T1000 (cell line): ENCODE measurements at regions not wholly inside any gene's neighbourhood (a gene's known extent, or its start where the extent isn't known, plus 50 kb on each side); places are given as distances from the start of the nearest gene placed in this dataset.
"Not testable (repeated sequence)": the region's sequence is repeated elsewhere in the genome, so short reads cannot be mapped to it uniquely, and the experiment has no call there.

Source experiments
- DNase-seq: peaks from one replicate; lab custom pipeline; 2025; ENCODE audit warnings: mixed read lengths; lab: John Stamatoyannopoulos, UW

DNA sequence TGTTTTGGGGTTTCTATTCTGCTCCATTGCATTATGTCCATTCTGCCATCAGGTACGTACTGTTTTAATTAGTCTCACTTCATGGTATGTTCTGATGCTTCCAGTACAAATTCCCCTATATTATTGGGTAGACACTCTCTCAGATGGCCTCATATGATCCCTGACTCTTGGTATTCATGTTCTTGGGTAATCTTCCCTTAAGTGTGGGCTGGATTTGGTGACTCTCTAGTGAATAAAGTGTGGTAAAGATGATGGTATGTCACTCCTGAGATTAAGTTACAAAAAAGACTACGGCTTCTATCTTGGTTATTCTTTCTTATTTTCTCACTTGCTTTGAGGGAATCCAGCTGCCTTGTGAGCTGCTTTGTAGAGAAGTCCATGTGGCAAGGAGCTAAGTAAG is 89.6 kb upstream of the TBC1D5 start:
- no peak for DNase-seq

DNA sequence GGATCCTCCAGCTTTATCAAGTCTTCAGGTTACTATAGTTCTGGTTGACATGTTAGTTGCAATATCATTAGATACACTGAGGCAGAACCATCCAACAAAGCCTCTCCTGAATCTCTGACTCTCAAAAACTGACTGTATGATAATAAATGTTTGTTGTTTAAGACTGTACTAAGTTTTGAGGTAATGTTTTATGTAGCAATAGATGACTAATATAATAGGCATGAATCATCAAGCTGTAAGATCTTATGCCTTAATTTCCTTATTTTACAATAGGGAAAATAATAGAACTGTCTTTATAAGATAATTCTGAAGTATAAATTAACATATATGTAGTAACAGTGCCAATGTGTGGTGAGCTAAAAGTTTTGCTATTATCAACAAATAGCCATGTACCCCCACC is 88.9 kb upstream of the TBC1D5 start:
- no peak for DNase-seq

DNA sequence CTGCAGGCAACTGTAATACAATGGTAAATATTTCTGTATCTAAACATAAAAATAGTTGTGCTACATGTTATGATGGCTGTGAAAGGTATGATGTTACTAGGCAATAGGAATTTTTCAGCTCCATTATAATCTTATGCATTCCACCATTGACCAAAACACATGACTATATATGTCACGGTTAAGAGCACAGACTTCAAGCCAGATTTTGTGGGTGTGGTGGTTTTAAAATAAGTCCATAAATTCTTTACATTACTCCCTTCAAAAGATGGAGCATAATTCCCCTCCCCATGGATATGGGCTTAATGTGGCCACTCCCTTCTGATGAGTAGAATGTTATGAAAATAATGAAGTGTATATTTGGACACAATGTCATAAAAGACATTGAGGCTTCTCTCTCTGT is 88.4 kb upstream of the TBC1D5 start:
- DNase-seq: no peak

DNA sequence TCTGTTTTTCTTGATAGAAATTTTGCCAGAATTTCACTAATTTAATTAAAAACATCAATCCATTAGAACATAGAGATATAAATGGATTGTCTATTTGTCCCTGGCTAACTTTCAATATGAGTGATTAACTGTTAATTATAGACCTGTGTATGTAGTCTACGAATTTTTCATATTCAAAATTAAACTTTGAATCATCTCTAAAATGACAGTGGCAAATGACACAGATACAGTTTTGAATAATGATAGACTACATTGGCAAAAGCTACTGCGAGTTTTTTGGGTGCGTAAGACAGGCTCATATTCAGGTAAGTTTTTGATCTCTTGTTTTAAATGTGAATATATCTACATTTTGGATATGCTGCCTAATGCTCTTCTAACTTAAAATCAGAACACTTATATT is 86.0 kb upstream of the TBC1D5 start:
- no peak for DNase-seq

DNA sequence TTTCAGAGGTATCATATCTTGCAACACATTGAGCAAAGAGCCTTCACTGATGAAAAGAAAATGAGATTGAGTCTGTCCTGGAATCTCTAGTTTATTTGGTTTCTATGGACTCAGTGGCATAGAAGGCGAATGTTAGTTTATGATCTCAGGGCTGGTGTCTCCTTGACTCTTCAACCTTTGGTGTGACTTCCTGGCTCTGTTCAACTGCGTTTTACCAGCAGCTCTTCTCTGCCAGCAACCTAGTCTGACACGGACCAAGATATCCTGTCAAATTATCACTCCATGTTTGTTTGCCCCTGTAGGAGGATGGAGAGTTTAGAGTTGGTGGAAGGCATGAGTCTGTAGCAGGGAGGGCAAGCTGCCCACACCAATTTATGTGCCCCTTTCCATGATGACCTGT is 82.9 kb upstream of the TBC1D5 start:
- DNase-seq: no peak

DNA sequence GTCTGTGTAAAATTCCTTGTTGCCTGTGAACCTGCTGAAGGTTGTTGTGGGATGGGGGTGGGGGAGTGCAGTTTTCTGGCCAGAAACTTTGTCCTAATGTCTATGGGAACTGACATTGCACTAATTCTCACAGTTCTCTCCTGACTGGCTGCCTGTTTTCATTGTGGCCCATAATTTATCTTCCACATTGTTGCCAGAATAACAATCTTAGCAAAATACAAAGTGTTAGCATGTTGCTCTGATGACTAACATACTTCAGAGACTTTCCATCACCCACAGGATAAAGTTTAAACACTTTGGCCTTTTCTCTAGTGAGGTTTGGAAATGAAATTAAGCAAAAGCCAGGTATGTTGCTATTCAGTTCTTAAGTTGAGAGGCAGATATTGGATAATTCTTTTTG is 81.4 kb upstream of the TBC1D5 start:
- no peak for DNase-seq

DNA sequence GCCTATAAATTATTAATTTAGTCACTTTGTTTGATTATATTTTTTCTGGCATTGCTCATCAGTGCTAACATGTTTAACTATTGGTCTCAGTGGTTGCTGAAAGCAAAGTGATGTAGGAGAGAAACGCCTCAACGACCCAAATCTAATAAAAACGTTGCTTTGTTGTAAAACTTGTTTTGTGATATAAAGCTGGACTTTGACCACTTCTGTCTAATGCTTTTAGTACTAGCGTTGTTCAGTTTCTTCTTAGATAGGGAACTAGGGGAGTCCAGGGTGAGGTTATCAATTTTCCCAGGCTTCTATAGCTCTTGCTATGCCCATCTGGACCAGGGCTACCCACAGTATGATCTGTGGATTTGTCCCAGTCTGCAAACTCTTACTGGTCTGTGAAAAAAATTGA is 80.6 kb upstream of the TBC1D5 start:
- DNase-seq: no peak

DNA sequence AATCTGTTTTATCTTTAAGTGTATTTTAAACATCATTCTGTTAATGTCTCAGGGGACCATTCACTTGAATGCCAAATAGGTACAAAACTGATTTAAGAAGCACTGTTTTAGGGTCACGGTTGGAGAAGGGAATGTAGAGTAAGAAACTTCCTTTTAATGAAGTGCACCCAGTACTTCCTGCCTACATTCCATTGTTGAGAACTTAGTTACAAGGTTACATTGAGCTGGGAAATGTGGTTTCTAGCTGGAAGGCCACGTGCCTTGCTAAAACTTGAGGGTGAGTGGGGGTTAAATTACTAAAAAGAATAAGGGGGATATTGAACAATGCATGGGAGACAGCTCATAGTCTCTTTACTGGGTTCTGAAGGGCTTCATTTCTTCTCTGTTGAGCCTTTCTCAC is 78.3 kb upstream of the TBC1D5 start:
- no peak for DNase-seq

DNA sequence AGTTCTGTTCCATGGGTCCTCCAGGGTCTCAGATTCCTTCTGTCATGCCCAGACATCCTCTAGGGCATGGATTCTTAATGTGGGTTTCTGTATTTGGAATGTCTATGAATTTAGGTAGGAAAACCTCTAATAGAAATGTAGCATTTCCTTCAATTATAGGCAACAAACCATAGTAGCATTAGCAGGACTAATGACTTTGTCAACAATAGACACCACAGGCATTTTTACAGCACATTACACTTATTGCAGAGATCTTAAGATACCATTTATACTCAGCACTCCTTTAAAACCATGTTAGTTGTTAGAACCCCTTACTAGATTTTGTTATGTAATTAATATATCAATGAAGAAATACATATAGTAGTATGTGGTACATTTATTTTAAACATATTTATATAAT is 77.8 kb upstream of the TBC1D5 start:
- no peak for DNase-seq

DNA sequence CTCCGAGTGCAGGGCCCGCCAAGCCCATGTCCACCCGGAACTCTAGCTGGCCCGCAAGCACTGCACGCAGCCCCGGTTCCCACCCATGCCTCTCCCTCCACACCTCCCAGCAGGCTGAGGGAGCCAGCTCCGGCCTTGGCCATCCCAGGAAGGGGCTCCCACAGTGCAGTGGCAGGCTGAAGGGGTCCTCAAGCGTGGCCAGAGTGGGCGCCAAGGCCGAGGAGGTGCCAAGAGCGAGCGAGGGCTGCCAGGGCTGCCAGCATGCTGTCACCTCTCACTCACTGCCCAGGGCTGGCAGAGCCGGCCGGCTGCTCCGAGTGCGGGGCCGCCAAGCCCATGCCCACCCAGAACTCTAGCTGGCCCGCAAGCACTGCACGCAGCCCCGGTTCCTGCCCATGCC is 75.5 kb upstream of the TBC1D5 start:
- DNase-seq: not testable (repeated sequence)

DNA sequence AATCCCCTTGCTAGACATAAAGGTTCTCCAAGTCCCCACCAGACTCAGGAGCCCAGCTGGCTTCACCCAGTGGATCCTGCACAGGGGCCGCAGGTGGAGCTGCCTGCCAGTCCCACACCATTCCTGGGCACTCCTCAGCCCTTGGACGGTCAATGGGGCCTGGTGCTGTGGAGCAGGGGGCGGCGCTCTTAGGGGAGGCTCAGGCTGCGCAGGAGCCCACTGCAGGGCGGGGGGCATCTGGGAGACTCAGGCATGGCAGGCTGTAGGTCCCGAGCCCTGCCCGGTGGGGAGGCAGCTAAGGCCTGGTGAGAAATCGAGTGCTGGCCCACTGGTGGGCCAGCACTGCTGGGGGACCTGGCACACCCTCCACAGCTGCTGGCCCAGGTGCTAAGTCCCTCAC is 75.1 kb upstream of the TBC1D5 start:
- no peak for DNase-seq

DNA sequence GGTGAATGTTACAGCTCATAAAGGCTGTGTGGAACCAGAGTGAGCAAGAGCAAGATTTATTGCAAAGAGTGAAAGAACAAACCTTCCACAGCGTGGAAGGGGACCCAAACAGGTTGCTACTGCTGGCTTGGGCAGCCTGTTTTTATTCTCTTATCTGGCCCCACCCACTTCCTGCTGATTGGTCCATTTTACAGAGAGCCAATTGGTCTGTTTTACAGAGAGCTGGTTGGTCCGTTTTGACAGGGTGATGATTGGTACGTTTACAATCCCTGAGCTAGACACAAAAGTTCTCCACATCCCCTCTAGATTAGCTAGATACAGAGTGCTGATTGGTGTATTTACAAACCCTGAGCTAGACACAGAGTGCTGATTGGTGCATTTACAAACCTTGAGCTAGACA is 74.4 kb upstream of the TBC1D5 start:
- not testable (repeated sequence) for DNase-seq

DNA sequence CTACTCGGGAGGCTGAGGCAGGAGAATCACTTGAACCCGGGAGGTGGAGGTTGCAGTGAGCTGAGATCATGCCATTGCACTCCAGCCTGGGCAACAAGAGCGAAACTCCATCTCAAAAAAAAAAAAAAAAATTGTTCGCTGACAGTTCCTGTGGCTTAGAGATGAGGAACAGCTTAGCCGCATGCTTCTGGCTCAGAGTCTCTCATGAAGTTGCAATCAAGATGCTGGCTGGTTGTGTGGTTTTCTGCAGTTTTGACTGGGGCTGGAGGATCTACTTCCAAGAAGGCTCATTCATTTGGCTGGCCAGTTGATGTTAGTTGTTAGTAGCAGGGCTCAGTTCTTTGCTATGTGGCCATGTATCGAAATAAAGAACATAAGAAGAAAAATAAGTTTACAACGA is 69.9 kb upstream of the TBC1D5 start:
- DNase-seq: not testable (repeated sequence)

DNA sequence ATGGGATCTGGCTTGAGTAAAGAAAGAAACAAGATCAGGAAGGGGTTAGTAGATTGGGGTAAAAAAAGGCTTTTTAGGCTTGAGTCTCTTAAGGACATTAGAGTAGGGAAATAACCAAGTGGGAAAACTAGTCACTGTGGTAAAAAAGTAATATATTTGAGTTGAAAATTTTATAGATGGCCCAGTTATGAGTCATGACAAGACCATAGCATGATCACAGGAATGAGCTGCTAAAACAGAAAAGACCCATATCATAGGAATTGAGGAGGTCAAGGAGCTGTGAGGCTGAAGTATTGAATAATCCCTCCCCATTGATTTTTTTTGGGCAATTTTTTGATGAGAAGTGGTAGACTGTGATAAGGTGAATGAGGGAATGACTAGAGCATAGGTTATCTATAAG is 69.2 kb upstream of the TBC1D5 start:
- DNase-seq: no peak

DNA sequence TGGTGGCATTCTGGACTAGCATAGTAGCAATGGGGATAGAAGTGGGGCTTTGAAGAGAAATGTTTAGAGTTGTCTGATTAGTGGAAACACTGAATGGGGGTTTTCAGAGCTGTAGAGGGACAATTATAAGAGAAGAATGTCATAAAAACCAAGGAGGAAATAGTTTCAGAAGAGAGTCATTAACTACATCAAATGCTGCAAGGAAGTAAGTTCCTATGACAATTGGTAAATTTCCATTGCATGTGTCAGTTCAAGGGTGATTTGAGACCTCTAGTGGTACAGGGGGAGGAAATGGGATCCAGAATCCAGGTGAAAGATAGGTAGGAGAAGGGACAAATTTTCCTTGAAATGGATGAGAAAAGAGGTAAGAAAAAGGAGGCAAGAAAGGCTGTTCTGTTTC is 68.3 kb upstream of the TBC1D5 start:
- no peak for DNase-seq

DNA sequence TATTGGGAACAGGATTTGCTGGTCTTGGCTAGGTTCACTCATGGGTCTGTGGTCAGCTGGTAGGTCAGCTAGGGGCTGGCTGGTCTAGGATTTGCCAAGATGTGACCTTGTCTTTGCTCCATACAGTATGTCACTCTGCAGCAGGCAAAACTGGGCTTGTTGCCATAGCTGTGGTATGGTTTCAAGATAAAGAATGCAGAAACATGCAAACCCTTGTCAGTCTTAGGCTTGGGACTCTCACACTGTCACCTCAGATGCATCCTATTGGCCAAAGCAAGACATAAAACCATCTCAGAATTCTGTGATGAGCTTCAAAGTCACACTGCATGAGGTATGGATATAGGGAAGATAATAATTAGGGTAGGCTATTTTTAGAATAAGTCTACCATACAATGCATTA is 66.6 kb upstream of the TBC1D5 start:
- DNase-seq: no peak

DNA sequence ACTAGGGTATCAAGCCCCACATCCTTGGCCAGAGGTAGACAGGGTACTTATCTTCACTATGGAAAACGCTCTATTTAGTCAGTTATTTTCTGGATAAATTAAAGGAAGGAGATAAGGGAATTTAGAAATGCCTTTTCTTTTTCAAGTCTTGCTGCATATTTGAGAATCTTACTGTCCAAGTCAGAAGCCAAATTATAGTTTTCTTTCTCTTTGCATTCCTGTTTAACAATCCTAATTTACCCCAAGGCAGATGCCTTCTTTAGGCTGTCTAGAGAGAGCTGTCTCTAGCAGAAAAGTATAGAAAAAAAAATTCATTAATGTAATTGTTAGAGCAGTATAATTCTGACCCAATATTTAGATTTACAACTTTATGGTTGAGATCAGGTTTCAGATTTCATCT is 64.4 kb upstream of the TBC1D5 start:
- no peak for DNase-seq

DNA sequence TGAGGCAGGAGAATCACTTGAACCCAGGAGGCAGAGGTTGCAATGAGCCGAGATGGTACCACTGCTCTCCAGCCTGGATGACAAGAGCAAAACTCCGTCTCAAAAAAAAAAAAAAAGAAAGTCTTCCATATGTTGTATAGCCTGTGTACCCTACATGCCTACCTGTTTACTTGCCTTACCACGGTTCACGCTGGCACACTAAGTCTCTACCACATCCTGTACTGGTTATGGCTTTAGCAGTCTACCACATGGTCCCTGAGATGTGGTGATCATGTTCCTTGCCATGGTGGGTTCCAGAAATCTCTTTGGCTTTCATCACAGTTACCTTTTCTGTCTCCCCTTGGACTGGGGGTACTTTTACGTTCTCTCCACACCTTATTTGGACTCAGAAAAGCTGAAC is 63.8 kb upstream of the TBC1D5 start:
- DNase-seq: no peak

DNA sequence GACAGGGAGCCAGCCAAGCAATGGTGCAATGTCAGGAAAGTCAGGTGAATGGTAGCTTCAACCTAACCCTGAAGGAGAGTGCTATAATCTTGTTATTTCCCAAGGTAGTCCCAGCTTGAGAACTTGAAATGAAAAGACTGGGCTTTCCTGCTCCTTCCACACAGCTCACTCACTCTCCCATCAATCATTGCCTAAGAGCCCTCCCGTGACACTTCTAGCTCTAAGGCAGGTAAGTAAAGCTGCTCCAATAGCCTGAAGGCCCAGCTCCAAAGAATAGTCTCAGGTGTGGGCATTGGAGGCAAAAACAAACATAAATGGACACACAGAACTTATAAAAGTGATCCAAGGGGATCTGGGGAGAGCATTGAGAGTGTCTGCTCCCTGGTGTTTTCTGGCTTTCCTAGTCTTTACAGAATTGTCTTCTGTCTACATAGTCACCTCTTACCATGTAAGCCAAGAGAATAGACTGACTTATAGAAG is 63.1 kb upstream of the TBC1D5 start:
- no peak for DNase-seq

DNA sequence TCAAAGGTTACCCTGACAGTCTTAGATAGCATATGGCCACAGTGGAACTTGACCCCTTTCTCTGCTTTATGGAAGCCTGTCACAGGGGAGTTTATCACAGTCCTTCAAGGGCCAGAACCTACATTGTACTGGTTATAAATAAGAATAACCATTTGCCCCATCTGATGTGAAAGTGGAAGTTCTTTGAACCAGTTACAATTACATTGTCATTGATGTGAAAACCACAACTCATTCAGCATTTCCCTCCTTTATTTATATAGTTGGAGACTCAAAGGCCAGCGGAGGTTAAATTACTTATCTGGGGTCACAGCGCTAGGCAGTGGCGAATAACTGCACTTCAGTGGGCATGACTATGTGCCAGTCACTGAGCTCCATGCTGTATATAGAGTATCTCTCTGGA is 60.5 kb upstream of the TBC1D5 start:
- DNase-seq: no peak

DNA sequence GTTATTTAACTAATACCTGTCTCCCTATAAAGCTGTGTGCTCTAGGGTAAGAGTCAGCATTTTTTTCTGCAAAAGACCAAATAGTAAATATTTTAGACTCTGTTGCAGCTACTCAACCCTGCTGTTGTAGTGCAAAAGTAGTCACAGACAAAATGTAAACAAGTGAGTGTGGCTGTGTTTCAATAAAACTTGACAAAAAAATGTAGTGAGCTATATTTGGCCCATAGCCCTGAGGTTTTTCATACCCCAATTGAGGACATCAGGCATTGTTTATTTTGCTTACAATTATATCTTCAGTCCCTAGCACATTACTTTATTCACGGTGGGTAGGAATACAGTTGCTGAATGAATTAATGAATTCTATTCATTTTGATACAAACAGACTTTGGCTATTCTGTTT is 58.7 kb upstream of the TBC1D5 start:
- DNase-seq: no peak

DNA sequence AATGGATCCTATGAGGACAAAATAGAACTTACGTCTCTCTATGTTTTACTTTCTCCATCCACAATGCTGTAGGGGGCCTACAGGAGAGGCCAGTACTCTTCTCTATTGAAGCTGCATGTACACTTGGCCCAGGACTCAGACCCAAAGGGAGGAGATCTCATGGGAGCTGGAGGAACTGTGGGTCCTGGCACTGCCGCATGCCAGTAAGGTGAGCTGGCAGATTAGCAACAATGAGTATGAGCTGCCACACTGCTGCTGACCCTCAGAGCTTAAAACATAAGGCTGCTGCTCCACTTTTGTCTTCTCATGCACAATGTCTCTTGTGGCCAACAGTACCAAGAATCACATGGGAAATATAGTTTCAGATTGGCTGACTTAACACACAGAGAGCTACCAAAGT is 57.8 kb upstream of the TBC1D5 start:
- DNase-seq: peak; percentile 54

DNA sequence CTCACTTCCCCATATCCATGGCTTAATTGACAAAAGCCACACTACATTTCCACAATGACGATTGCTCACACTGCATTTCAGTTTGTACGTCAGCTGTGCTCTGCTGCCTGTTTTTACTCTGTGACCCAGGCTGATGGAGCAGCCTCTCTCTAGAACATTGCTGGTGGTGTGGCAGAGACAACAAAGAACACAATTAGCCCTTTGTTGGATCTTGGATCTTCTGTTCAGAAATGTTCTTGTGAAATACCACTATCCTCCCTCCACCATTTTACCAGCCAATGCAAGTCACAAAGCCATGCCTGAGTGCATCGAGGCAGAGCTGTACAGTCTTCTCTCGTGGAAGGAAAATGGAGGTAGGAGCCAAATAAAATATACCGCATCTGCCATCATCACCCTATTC is 56.9 kb upstream of the TBC1D5 start:
- no peak for DNase-seq

DNA sequence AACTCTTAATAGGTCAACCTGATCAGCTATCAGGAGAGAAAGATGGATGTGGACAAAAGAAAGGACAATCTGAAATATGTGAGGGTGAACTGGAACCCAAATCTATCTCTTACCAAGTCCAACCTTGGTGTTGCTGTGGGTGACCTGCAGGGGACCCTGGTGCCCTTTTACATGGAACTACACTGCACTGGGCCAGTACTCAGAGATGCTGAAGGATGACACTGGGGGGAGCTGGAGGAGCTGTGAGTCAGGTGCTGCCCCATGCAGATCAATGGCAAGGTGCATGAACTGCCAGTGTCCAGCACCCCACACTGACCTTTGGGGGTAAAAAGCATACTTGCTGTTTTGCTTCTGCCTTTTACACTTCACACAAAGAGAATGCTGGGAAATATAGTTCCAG is 55.6 kb upstream of the TBC1D5 start:
- no peak for DNase-seq

DNA sequence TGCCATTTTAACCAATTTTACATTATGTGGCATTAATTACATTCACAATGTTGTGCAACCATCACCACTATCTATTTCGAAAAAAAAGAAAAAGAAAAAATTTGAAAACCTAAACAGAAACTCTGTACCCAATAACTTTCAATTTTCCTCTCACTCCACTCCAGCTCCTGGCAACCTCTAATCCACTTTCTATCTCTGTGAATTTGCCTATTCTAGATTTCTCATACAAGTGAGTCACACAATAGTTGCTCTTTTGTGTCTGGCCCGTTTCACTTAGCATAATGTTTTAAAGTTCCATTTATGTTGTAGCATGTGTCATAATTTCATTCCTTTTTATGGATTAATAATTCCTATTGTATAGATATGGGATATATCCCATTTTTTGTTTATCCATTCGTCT is 53.3 kb upstream of the TBC1D5 start:
- DNase-seq: no peak
